ENCODE measurements at regions not wholly inside any gene's neighbourhood (a gene's known extent, or its start where the extent isn't known, plus 50 kb on each side); places are given as distances from the start of the nearest gene placed in this dataset.

GRCh38 chr2:123961576-123961975, 63.5 kb upstream of the CNTNAP5 start:
- DNase-seq: no peak

GRCh38 chr2:123971564-123972318, 53.3 kb upstream of the CNTNAP5 start:
- no peak for DNase-seq
